Ishikawa (cell line): ENCODE measurements at regions not wholly inside any gene's neighbourhood (a gene's known extent, or its start where the extent isn't known, plus 50 kb on each side); places are given as distances from the start of the nearest gene placed in this dataset.

Experiments
- CEBPB ChIP-seq: IDR thresholded peaks from 2 replicates; pipeline ENCODE4 v1.6.1; 2012
- CREB1 ChIP-seq: IDR thresholded peaks from 2 replicates; pipeline ENCODE4 v1.6.1; 2012; ENCODE audit warnings: low read depth
- EGR1 ChIP-seq: IDR thresholded peaks from 2 replicates; pipeline ENCODE4 v1.6.1; 2012
- EP300 ChIP-seq: IDR thresholded peaks from 2 replicates; pipeline ENCODE4 v1.6.1; 2012; ENCODE audit warnings: borderline replicate concordance
- FOXM1 ChIP-seq: IDR thresholded peaks from 2 replicates; pipeline ENCODE4 v1.6.1; 2012; ENCODE audit warnings: low read depth, borderline replicate concordance
- MAX ChIP-seq: IDR thresholded peaks from 2 replicates; pipeline ENCODE4 v1.6.1; 2012
- NFIC ChIP-seq: IDR thresholded peaks from 2 replicates; pipeline ENCODE4 v1.6.1; 2012
- RAD21 ChIP-seq: IDR thresholded peaks from 2 replicates; pipeline ENCODE4 v1.6.1; 2012; ENCODE audit warnings: low read depth
- REST ChIP-seq: IDR thresholded peaks from 2 replicates; pipeline ENCODE4 v1.6.1; 2012; ENCODE audit warnings: low read depth, mild to moderate bottlenecking
- TAF1 ChIP-seq: IDR thresholded peaks from 2 replicates; pipeline ENCODE4 v1.6.1; 2012; ENCODE audit warnings: low read depth, mild to moderate bottlenecking
- TCF12 ChIP-seq: IDR thresholded peaks from 2 replicates; pipeline ENCODE4 v1.6.1; 2012; ENCODE audit warnings: low read depth
- TEAD4 ChIP-seq: IDR thresholded peaks from 2 replicates; pipeline ENCODE4 v1.6.1; 2012
- USF1 ChIP-seq: IDR thresholded peaks from 2 replicates; pipeline ENCODE4 v1.6.1; 2012
- YY1 ChIP-seq: IDR thresholded peaks from 2 replicates; pipeline ENCODE4 v1.6.1; 2012; ENCODE audit warnings: low read depth
- ZBTB7A ChIP-seq: IDR thresholded peaks from 2 replicates; pipeline ENCODE4 v1.6.1; 2012; ENCODE audit warnings: low read depth

GRCh38 chr4:179858221-179858620, 2385.0 kb upstream of the TENM3 start:
- no peak for TF ChIP-seq EGR1
- no peak for TF ChIP-seq REST
- no peak for TF ChIP-seq FOXM1
- TF ChIP-seq TEAD4, result no peak
- TF ChIP-seq CEBPB, result no peak
- no peak for TF ChIP-seq MAX
- no peak for TF ChIP-seq NFIC
- TF ChIP-seq RAD21, result no peak
- no peak for TF ChIP-seq USF1
- no peak for TF ChIP-seq TCF12

- TF ChIP-seq YY1 (no peak), RAD21 (peak; percentile 79)
These were observed 2375.8 kb upstream of the TENM3 start for GRCh38 chr4:179867300-179867878.

GRCh38 chr4:179871726-179872125, 2371.5 kb upstream of the TENM3 start:
- TF ChIP-seq NFIC (0 out of 2 replicates have a peak, but pooled peaks have one; percentile 11), TEAD4 (no peak), EP300 (no peak)

- TF ChIP-seq CREB1 (no peak), TEAD4 (no peak), CEBPB (no peak), EP300 (no peak), REST (no peak), MAX (no peak), ZBTB7A (no peak), TCF12 (no peak), NFIC (no peak), FOXM1 (no peak)
These were observed 2370.4 kb upstream of the TENM3 start for GRCh38 chr4:179872755-179873154.

GRCh38 chr4:179880756-179881155, 2362.4 kb upstream of the TENM3 start:
- TF ChIP-seq EGR1, result no peak
- TF ChIP-seq YY1, result no peak
- no peak for TF ChIP-seq TCF12
- no peak for TF ChIP-seq TAF1
- TF ChIP-seq MAX, result no peak
- TF ChIP-seq RAD21, result no peak
- TF ChIP-seq EP300, result no peak
- no peak for TF ChIP-seq TEAD4
- no peak for TF ChIP-seq CEBPB
- no peak for TF ChIP-seq ZBTB7A

- no peak for TF ChIP-seq EGR1
- no peak for TF ChIP-seq MAX
- TF ChIP-seq FOXM1, result no peak
- no peak for TF ChIP-seq RAD21
- no peak for TF ChIP-seq TAF1
- TF ChIP-seq USF1, result no peak
- no peak for TF ChIP-seq CREB1
- no peak for TF ChIP-seq EP300
- TF ChIP-seq YY1, result no peak
- no peak for TF ChIP-seq TEAD4
- no peak for TF ChIP-seq ZBTB7A
- no peak for TF ChIP-seq TCF12
- TF ChIP-seq CEBPB, result no peak
- TF ChIP-seq REST, result no peak
- TF ChIP-seq NFIC, result no peak
These were observed 2349.0 kb upstream of the TENM3 start for GRCh38 chr4:179894066-179894778.
